Fibroblast of skin of right quadriceps (primary cell): ENCODE measurements at regions not wholly inside any gene's neighbourhood (a gene's known extent, or its start where the extent isn't known, plus 50 kb on each side); places are given as distances from the start of the nearest gene placed in this dataset.

Source experiments
- DNase-seq: peaks from one replicate; pipeline ENCODE4 v3.0.0-alpha.2; 2013

- peak; percentile 58 for DNase-seq
Observed at GRCh38 chr1:209318181-209319056, 265.1 kb upstream of the CAMK1G start.

GRCh38 chr1:209319057-209319432 is 264.5 kb upstream of the CAMK1G start:
- no peak for DNase-seq

GRCh38 chr1:209319549-209319948 is 264.0 kb upstream of the CAMK1G start:
- DNase-seq = peak; percentile 37

GRCh38 chr1:209323743-209324142 is 259.8 kb upstream of the CAMK1G start:
- DNase-seq = peak; percentile 10

GRCh38 chr1:209324901-209325871 is 258.3 kb upstream of the CAMK1G start:
- no peak for DNase-seq

- no peak for DNase-seq
Observed at GRCh38 chr1:209326076-209326475, 257.4 kb upstream of the CAMK1G start.

GRCh38 chr1:209326831-209327230 is 256.7 kb upstream of the CAMK1G start:
- DNase-seq = peak; percentile 10

GRCh38 chr1:209328196-209328595 is 255.3 kb upstream of the CAMK1G start:
- peak; percentile 38 for DNase-seq

- DNase-seq = peak; percentile 48
Observed at GRCh38 chr1:209335178-209335577, 248.3 kb upstream of the CAMK1G start.

GRCh38 chr1:209341146-209341545 is 242.4 kb upstream of the CAMK1G start:
- DNase-seq = no peak

GRCh38 chr1:209341673-209342420 is 241.7 kb upstream of the CAMK1G start:
- DNase-seq = no peak

GRCh38 chr1:209342441-209343175 is 240.9 kb upstream of the CAMK1G start:
- no peak for DNase-seq

- no peak for DNase-seq
Observed at GRCh38 chr1:209343511-209343910, 240.0 kb upstream of the CAMK1G start.

GRCh38 chr1:209344156-209344555 is 239.4 kb upstream of the CAMK1G start:
- DNase-seq = no peak

GRCh38 chr1:209349363-209350308 is 233.9 kb upstream of the CAMK1G start:
- DNase-seq = peak; percentile 84

GRCh38 chr1:209353053-209353452 is 230.5 kb upstream of the CAMK1G start:
- no peak for DNase-seq

- peak; percentile 92 for DNase-seq
Observed at GRCh38 chr1:209354111-209354839, 229.2 kb upstream of the CAMK1G start.

GRCh38 chr1:209354840-209355165 is 228.7 kb upstream of the CAMK1G start:
- no peak for DNase-seq

GRCh38 chr1:209355415-209355814 is 228.1 kb upstream of the CAMK1G start:
- no peak for DNase-seq

GRCh38 chr1:209356976-209357377 is 226.5 kb upstream of the CAMK1G start:
- DNase-seq = peak; percentile 32
